Skeletal muscle satellite cell (primary cell): ENCODE measurements at regions not wholly inside any gene's neighbourhood (a gene's known extent, or its start where the extent isn't known, plus 50 kb on each side); places are given as distances from the start of the nearest gene placed in this dataset.

Source experiments
- H3K27me3 ChIP-seq: 2 replicates; pipeline ENCODE4 v1.7.0; 2013; ENCODE audit warnings: low read length; ENCODE audit not compliant: control insufficient read depth, insufficient read depth
- H3K36me3 ChIP-seq: 2 replicates; pipeline ENCODE4 v1.7.0; 2013; ENCODE audit warnings: mild to moderate bottlenecking, control low read depth, low read length; ENCODE audit not compliant: insufficient read depth
- H3K4me1 ChIP-seq: 2 replicates; pipeline ENCODE4 v1.7.0; 2013; ENCODE audit warnings: low read length; ENCODE audit not compliant: control insufficient read depth, insufficient read depth
- H3K4me2 ChIP-seq: 2 replicates; pipeline ENCODE4 v1.7.0; 2013; ENCODE audit warnings: mild to moderate bottlenecking, low read length
- H3K4me3 ChIP-seq: 2 replicates; pipeline ENCODE4 v1.7.0; 2013; ENCODE audit warnings: low read length
- H3K9ac ChIP-seq: 2 replicates; pipeline ENCODE4 v1.7.0; 2013; ENCODE audit warnings: mild to moderate bottlenecking, low read depth, low read length, moderate library complexity
- H3K9me3 ChIP-seq: replicated peaks from 2 replicates; pipeline ENCODE4 v1.7.0; 2013; ENCODE audit warnings: mild to moderate bottlenecking, control low read depth, low read length

DNA sequence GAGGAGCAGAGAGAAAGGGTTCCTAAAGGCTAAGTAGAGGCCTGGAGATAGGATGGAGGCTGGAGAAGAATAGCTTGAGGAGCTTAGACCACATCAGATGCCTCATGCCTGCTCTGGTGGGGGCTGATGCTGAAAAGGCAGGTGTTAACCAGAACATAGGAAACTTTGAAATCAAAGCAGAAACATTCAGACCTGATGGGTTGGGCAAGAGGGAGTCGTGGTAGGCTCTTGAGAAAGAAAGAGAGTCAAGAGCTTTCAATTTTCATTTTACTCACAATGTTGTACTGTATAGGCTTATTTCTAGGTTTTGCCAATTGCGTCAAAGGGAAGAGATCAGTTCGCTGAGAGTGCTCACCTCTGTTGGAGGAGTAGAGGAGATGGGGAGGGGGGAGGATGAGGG is 406.6 kb upstream of the SALL1 start:
- Histone ChIP-seq H3K4me1 (peaks cover 16% of the 10 kb centered on the region), H3K9me3 (no peaks in the 10 kb centered on the region), H3K4me2 (peak overlapping the region; percentile 63), H3K27me3 (no peaks in the 10 kb centered on the region), H3K4me3 (no peak overlapping the region), H3K36me3 (no peaks in the 10 kb centered on the region), H3K9ac (no peak overlapping the region)

GRCh38 chr16:51556694-51557340 is 405.7 kb upstream of the SALL1 start:
- H3K36me3 ChIP-seq: no peaks in the 10 kb centered on the region
- peak overlapping the region; percentile 23 for H3K4me3 ChIP-seq
- no peaks in the 10 kb centered on the region for H3K9me3 ChIP-seq
- H3K4me2 ChIP-seq: peak overlapping the region; percentile 63
- H3K9ac ChIP-seq: peak overlapping the region; percentile 34
- no peaks in the 10 kb centered on the region for H3K27me3 ChIP-seq
- peaks cover 16% of the 10 kb centered on the region for H3K4me1 ChIP-seq

DNA sequence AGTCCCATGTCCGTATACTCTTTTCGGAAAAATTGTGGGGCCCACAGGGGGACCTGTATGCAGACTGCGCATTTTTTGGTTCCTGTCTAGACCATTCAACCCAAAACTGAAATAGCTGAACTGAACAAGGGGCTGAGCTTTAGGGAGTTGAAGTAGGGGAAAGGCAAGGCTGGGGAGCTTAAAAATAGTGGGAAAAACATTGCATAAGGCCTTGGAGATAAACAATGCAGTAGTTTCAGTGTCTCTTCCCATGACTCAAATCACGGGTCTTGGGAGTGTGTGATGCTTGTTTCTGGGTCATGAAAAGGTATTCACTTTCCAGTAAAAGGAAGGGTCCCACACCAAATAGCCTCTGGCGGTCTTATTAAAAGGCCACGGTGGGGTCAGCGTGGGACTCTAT is 402.8 kb upstream of the SALL1 start:
- Histone ChIP-seq H3K36me3 (no peaks in the 10 kb centered on the region), H3K4me2 (no peak overlapping the region), H3K4me1 (peaks cover 16% of the 10 kb centered on the region), H3K27me3 (no peaks in the 10 kb centered on the region), H3K4me3 (no peak overlapping the region), H3K9me3 (no peaks in the 10 kb centered on the region), H3K9ac (no peak overlapping the region)

- Histone ChIP-seq H3K4me1 (peaks cover 16% of the 10 kb centered on the region), H3K9ac (no peak overlapping the region), H3K9me3 (no peaks in the 10 kb centered on the region), H3K4me3 (no peak overlapping the region), H3K4me2 (no peak overlapping the region), H3K36me3 (no peaks in the 10 kb centered on the region), H3K27me3 (no peaks in the 10 kb centered on the region)
These were observed 402.2 kb upstream of the SALL1 start for GRCh38 chr16:51553314-51553713.

DNA sequence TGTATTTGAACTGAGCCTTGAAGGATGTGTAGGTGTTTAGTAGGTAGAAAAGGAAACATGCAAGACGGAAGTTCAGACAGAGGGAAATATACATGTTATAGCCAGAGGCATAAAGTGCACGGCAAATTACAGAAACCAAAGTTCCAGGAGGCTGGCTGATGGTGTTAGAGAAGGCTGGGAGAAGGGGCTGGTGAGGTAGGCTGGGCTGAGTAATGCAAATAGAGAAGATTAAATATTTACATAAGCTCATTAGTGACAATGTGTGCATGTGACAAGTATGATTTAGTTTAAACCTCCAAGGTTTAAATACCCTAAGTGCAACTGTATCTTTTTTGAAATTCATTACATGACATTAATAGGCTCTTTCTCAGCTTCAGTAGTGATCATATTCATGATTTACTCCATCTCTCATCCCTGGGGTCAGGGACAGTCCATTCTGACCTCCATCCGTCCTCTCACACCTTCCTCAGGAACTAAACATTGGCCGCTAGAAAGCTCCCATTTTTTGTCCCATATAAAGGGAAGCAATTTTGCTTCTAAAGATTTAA is 399.8 kb upstream of the SALL1 start:
- no peak overlapping the region for H3K4me3 ChIP-seq
- no peak overlapping the region for H3K9ac ChIP-seq
- no peaks in the 10 kb centered on the region for H3K27me3 ChIP-seq
- no peaks in the 10 kb centered on the region for H3K4me1 ChIP-seq
- H3K36me3 ChIP-seq: no peaks in the 10 kb centered on the region
- no peaks in the 10 kb centered on the region for H3K9me3 ChIP-seq
- no peak overlapping the region for H3K4me2 ChIP-seq

GRCh38 chr16:51549836-51550235 is 398.8 kb upstream of the SALL1 start:
- H3K9ac ChIP-seq: no peak overlapping the region
- H3K4me1 ChIP-seq: no peaks in the 10 kb centered on the region
- no peaks in the 10 kb centered on the region for H3K9me3 ChIP-seq
- H3K27me3 ChIP-seq: no peaks in the 10 kb centered on the region
- no peak overlapping the region for H3K4me2 ChIP-seq
- H3K4me3 ChIP-seq: no peak overlapping the region
- H3K36me3 ChIP-seq: no peaks in the 10 kb centered on the region

- H3K9me3 ChIP-seq: no peaks in the 10 kb centered on the region
- H3K4me2 ChIP-seq: no peak overlapping the region
- no peak overlapping the region for H3K9ac ChIP-seq
- H3K36me3 ChIP-seq: no peaks in the 10 kb centered on the region
- no peak overlapping the region for H3K4me3 ChIP-seq
- H3K4me1 ChIP-seq: no peaks in the 10 kb centered on the region
- no peaks in the 10 kb centered on the region for H3K27me3 ChIP-seq
These were observed 394.9 kb upstream of the SALL1 start for GRCh38 chr16:51545951-51546350.

- H3K4me2 ChIP-seq: no peak overlapping the region
- H3K9ac ChIP-seq: no peak overlapping the region
- H3K9me3 ChIP-seq: no peaks in the 10 kb centered on the region
- no peaks in the 10 kb centered on the region for H3K27me3 ChIP-seq
- no peak overlapping the region for H3K4me3 ChIP-seq
- peaks cover 9% of the 10 kb centered on the region for H3K4me1 ChIP-seq
- no peaks in the 10 kb centered on the region for H3K36me3 ChIP-seq
These were observed 393.9 kb upstream of the SALL1 start for GRCh38 chr16:51544851-51545467.

GRCh38 chr16:51543971-51544370 is 392.9 kb upstream of the SALL1 start:
- Histone ChIP-seq H3K36me3 (no peaks in the 10 kb centered on the region), H3K4me3 (no peak overlapping the region), H3K4me1 (peaks cover 19% of the 10 kb centered on the region)

DNA sequence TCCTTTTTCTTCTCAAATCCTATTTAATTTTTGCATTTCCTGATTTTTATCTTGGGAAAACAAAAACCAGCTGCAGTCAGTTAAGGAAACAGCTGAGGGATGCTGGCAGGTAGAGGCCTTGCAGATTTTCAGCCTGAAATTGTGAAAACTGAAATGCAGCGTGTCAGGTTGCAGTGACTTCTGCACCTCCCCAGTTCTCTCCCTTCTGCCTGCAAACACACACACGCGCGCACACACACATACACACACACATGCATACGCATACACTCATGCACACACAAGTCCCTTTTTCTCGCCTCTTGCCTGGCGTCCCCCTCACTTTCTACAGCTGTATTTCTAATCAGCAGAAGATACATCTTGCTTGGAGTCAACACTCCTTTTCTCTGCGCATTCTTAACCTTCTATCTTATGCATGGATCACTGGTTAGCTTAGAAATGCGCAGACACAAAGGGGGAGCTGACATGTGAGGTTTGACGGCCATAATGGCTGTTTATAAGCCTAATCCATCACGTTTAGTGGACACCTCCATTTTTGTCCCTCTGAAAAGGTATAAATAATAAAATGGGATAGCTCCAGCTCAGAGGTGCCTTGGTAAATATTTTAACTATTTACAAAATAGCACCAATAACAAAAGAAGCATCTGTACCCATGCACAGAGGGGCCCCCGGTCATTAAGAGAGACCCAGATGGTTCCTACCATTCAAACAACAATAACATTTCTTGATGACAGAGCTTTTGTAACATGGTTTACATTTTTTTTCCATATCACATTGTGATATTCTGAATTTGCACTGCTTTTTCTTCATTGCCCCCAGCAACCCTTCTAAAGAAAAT is 392.1 kb upstream of the SALL1 start:
- Histone ChIP-seq H3K9me3 (no peaks in the 10 kb centered on the region), H3K4me1 (peaks cover 26% of the 10 kb centered on the region), H3K4me3 (no peak overlapping the region), H3K4me2 (no peak overlapping the region), H3K9ac (no peak overlapping the region), H3K36me3 (no peaks in the 10 kb centered on the region), H3K27me3 (no peaks in the 10 kb centered on the region)

More at GRCh38 chr16:51543971-51544370, 392.9 kb upstream of the SALL1 start:
- Histone ChIP-seq H3K4me2 (no peak overlapping the region), H3K27me3 (no peaks in the 10 kb centered on the region), H3K9ac (no peak overlapping the region), H3K9me3 (no peaks in the 10 kb centered on the region)

DNA sequence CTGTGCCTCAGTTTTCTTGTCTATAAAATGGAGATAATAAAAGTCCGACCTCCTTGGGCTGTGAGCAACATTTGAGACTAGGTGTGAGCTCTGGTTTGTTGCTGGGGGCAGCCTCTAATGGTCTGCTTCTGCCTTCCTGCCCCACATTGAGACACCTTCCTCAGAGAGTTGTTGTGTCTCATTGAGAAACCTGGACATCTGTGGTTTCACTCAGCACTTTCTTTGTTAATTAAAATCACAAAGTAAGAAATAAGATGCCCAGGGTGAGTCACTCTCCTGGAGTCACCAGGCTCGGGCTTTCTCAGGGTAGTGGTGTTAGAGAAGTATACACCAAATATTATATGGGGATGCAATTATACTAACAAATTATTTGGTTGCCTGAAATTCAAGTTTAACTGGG is 389.2 kb upstream of the SALL1 start:
- Histone ChIP-seq H3K9ac (no peak overlapping the region), H3K9me3 (no peaks in the 10 kb centered on the region), H3K4me1 (peaks cover 27% of the 10 kb centered on the region), H3K27me3 (no peaks in the 10 kb centered on the region), H3K4me3 (no peak overlapping the region), H3K4me2 (no peak overlapping the region), H3K36me3 (no peaks in the 10 kb centered on the region)
